IMR-90 (cell line): ENCODE measurements at regions not wholly inside any gene's neighbourhood (a gene's known extent, or its start where the extent isn't known, plus 50 kb on each side); places are given as distances from the start of the nearest gene placed in this dataset.

Experiments used
- ATAC-seq: fragments of 200-7000 bp; cut with Tn5 transposase; 2 replicates; pipeline ENCODE4 v1.9.1; 2020; ENCODE audit warnings: low read depth, mild to moderate bottlenecking, moderate library complexity
- BruUV-seq: library from RNA; stranded (reverse); fragments of 400-500 nt; replicated peaks from 2 replicates; lab custom pipeline; 2021; lab: Mats Ljungman, UMichigan
- CTCF ChIA-PET: fragments of 300-600 bp; formaldehyde crosslinking; extraction: SDS; loops from one replicate; lab custom pipeline; 2021; ENCODE audit warnings: antibody characterized with exemption; lab: Yijun Ruan, JAX
- POLR2A ChIA-PET: fragments of 300-600 bp; sonication (Branson Sonifier 250); formaldehyde crosslinking; loops from one replicate; lab custom pipeline; 2022; ENCODE audit warnings: antibody characterized with exemption; ENCODE audit not compliant: unreplicated experiment; lab: Charles Lee
- DNase-seq: peaks from one replicate; pipeline ENCODE4 v3.0.0; 2013
- H2AFZ ChIP-seq: replicated peaks from 2 replicates; pipeline ENCODE3; 2013; ENCODE audit warnings: low read length, mild to moderate bottlenecking; ENCODE audit not compliant: poor library complexity
- H2AK5ac ChIP-seq: 2 replicates; pipeline ENCODE4 v1.6.1; 2013; ENCODE audit warnings: low read depth, low read length, inconsistent platforms
- H2AK9ac ChIP-seq: replicated peaks from 2 replicates; pipeline ENCODE3; 2013; ENCODE audit warnings: mild to moderate bottlenecking, low read depth, low read length, moderate library complexity; ENCODE audit not compliant: poor library complexity
- H2BK120ac ChIP-seq: 2 replicates; pipeline ENCODE4 v1.6.1; 2013; ENCODE audit warnings: low read depth, low read length, inconsistent platforms
- H2BK15ac ChIP-seq: 3 replicates; pipeline ENCODE4 v1.6.1; 2013; ENCODE audit warnings: low read depth, low read length, inconsistent platforms
- H2BK20ac ChIP-seq: 2 replicates; pipeline ENCODE4 v1.6.1; 2013; ENCODE audit warnings: low read depth, mild to moderate bottlenecking, inconsistent platforms, low read length, moderate library complexity
- H2BK5ac ChIP-seq: 2 replicates; pipeline ENCODE4 v1.6.1; 2013; ENCODE audit warnings: mild to moderate bottlenecking, low read depth, low read length, inconsistent platforms; ENCODE audit not compliant: poor library complexity, severe bottlenecking
- H3K14ac ChIP-seq: replicated peaks from 2 replicates; pipeline ENCODE4 v1.6.1; 2013; ENCODE audit warnings: low read depth, low read length, inconsistent platforms
- H3K18ac ChIP-seq: 2 replicates; pipeline ENCODE4 v1.6.1; 2013; ENCODE audit warnings: low read depth, low read length, control low read depth
- H3K23ac ChIP-seq: 2 replicates; pipeline ENCODE4 v1.6.1; 2013; ENCODE audit warnings: low read depth, low read length, inconsistent platforms
- H3K27ac ChIP-seq: 2 replicates; pipeline ENCODE4 v1.5.1; 2013; ENCODE audit warnings: mild to moderate bottlenecking, control low read depth, low read length; ENCODE audit not compliant: insufficient read depth
- H3K27me3 ChIP-seq: 2 replicates; pipeline ENCODE4 v1.6.1; 2013; ENCODE audit warnings: low read length; ENCODE audit not compliant: control insufficient read depth, insufficient read depth
- H3K36me3 ChIP-seq: 2 replicates; pipeline ENCODE4 v1.6.1; 2013; ENCODE audit warnings: low read length, mixed read lengths; ENCODE audit not compliant: control insufficient read depth, insufficient read depth
- H3K4ac ChIP-seq: 2 replicates; pipeline ENCODE4 v1.6.1; 2013; ENCODE audit warnings: low read depth, low read length, inconsistent platforms
- H3K4me1 ChIP-seq: 2 replicates; pipeline ENCODE4 v1.6.1; 2013; ENCODE audit warnings: low read length, mixed read lengths; ENCODE audit not compliant: control insufficient read depth, insufficient read depth
- H3K4me2 ChIP-seq: 2 replicates; pipeline ENCODE4 v1.6.1; 2013; ENCODE audit warnings: low read depth, mild to moderate bottlenecking, control low read depth, low read length, moderate library complexity
- H3K4me3 ChIP-seq: 2 replicates; pipeline ENCODE4 v1.5.1; 2013; ENCODE audit warnings: low read depth, mild to moderate bottlenecking, control low read depth, low read length, moderate library complexity; ENCODE audit not compliant: insufficient read depth
- H3K56ac ChIP-seq: 2 replicates; pipeline ENCODE4 v1.6.1; 2013; ENCODE audit warnings: low read length, inconsistent platforms; ENCODE audit not compliant: insufficient read depth; ENCODE audit errors: extremely low read depth
- H3K79me1 ChIP-seq, 2 experiments: 2 replicates each; pipeline ENCODE4 v1.6.1; 2013; ENCODE audit warnings: low read length in 2 of 2, inconsistent platforms in 1 of 2, low read depth in 1 of 2
- H3K9ac ChIP-seq: 2 replicates; pipeline ENCODE4 v1.6.1; 2013; ENCODE audit warnings: low read depth, low read length, control low read depth
- H3K9me1 ChIP-seq: 2 replicates; pipeline ENCODE4 v1.6.1; 2013; ENCODE audit warnings: low read length, inconsistent platforms; ENCODE audit not compliant: insufficient read depth
- H3K9me3 ChIP-seq: 2 replicates; pipeline ENCODE4 v1.6.1; 2013; ENCODE audit warnings: low read length; ENCODE audit not compliant: control insufficient read depth, insufficient read depth
- H4K20me1 ChIP-seq: 2 replicates; pipeline ENCODE4 v1.6.1; 2013; ENCODE audit warnings: low read length, inconsistent platforms; ENCODE audit not compliant: insufficient read depth
- H4K5ac ChIP-seq: 2 replicates; pipeline ENCODE4 v1.6.1; 2013; ENCODE audit warnings: mild to moderate bottlenecking, low read depth, low read length, control low read depth
- H4K8ac ChIP-seq, 2 experiments: 2 replicates each; pipeline ENCODE4 v1.6.1; 2013; ENCODE audit warnings: low read depth in 2 of 2, low read length in 2 of 2, control low read depth in 1 of 2, inconsistent platforms in 1 of 2
- H4K91ac ChIP-seq: 2 replicates; pipeline ENCODE4 v1.6.1; 2013; ENCODE audit warnings: low read depth, low read length, inconsistent platforms; ENCODE audit not compliant: insufficient read depth
- BHLHE40 ChIP-seq: fragments of 150-350 bp; IDR thresholded peaks from 2 replicates; pipeline ENCODE4 v1.6.1; 2016; ENCODE audit warnings: mild to moderate bottlenecking, low read depth, low read length
- CEBPB ChIP-seq: IDR thresholded peaks from 2 replicates; pipeline ENCODE4 v1.6.1; 2012; ENCODE audit warnings: low read depth, low read length, improper control_type of control experiment
- CHD1 ChIP-seq: IDR thresholded peaks from 2 replicates; pipeline ENCODE4 v1.6.1; 2012; ENCODE audit warnings: low read depth, low read length, improper control_type of control experiment
- FOS ChIP-seq: fragments of 150-350 bp; IDR thresholded peaks from 2 replicates; pipeline ENCODE4 v1.6.1; 2016; ENCODE audit warnings: low read depth, low read length
- MAFK ChIP-seq: IDR thresholded peaks from 2 replicates; pipeline ENCODE4 v1.6.1; 2012; ENCODE audit warnings: low read depth, low read length, improper control_type of control experiment
- MAZ ChIP-seq: IDR thresholded peaks from 2 replicates; pipeline ENCODE4 v1.6.1; 2012; ENCODE audit warnings: low read depth, mild to moderate bottlenecking, low read length, improper control_type of control experiment, moderate library complexity, borderline replicate concordance
- MXI1 ChIP-seq: IDR thresholded peaks from 2 replicates; pipeline ENCODE4 v1.6.1; 2012; ENCODE audit warnings: low read depth, mild to moderate bottlenecking, low read length, moderate library complexity, borderline replicate concordance
- NFE2L2 ChIP-seq: fragments of 150-350 bp; IDR thresholded peaks from 2 replicates; pipeline ENCODE4 v1.6.1; 2016; ENCODE audit warnings: low read depth, mild to moderate bottlenecking, low read length
- POLR2A ChIP-seq: IDR thresholded peaks from 2 replicates; pipeline ENCODE4 v1.6.1; 2012; ENCODE audit warnings: mild to moderate bottlenecking, low read depth, low read length
- RAD21 ChIP-seq: IDR thresholded peaks from 2 replicates; pipeline ENCODE4 v1.6.1; 2012; ENCODE audit warnings: low read length, improper control_type of control experiment
- RCOR1 ChIP-seq: IDR thresholded peaks from 2 replicates; pipeline ENCODE4 v1.6.1; 2012; ENCODE audit warnings: mild to moderate bottlenecking, low read length, improper control_type of control experiment; ENCODE audit not compliant: insufficient replicate concordance
- RFX5 ChIP-seq: IDR thresholded peaks from 2 replicates; pipeline ENCODE4 v1.8.0; 2012; ENCODE audit warnings: low read depth, mild to moderate bottlenecking, low read length, moderate library complexity
- SMC3 ChIP-seq: fragments of 150-350 bp; IDR thresholded peaks from 2 replicates; pipeline ENCODE4 v1.6.1; 2016; ENCODE audit warnings: low read depth, mild to moderate bottlenecking, antibody characterized with exemption, low read length, moderate library complexity
- WGBS, 2 experiments: methylation state at CpG; one replicate each; pipeline versions ENCODE4 v1.1.5 to v1.1.7; 2013; ENCODE audit warnings: missing lambda C conversion rate in 2 of 2; ENCODE audit not compliant: insufficient read length in 1 of 2; ENCODE audit errors: extremely low coverage in 2 of 2; 5-methylcytosine and 5-hydroxymethylcytosine counted together
- dilution Hi-C: fragments of 300-500 bp; cut with HindIII; formaldehyde crosslinking; loops from one replicate; pipeline ENCODE4 v1.14.3; 2018; ENCODE audit warnings: low sequenced_read_pairs; ENCODE audit not compliant: unreplicated experiment
- in situ Hi-C: fragments of 300-500 bp; cut with MboI; formaldehyde crosslinking; loops from 3 replicates; pipeline ENCODE4 v1.14.3; 2019; ENCODE audit warnings: low sequenced_read_pairs, inconsistent platforms, mixed read lengths
- intact Hi-C: fragments of 100-400 bp; cut with micrococcal nuclease; formaldehyde crosslinking; loops from 2 replicates; pipeline ENCODE4 v1.10.0; 2022
- TF ChIP-seq, protein P1 (sequence below): fragments of 150-350 bp; IDR thresholded peaks from 2 replicates; pipeline ENCODE4 v1.6.1; 2017; ENCODE audit warnings: mild to moderate bottlenecking, antibody characterized with exemption, low read length, low read depth
- TF ChIP-seq, protein P2 (sequence below): fragments of 150-350 bp; IDR thresholded peaks from 2 replicates; pipeline ENCODE4 v1.6.1; 2016; ENCODE audit warnings: low read depth, mild to moderate bottlenecking, low read length, moderate library complexity, borderline replicate concordance
- TF ChIP-seq, protein P3 (sequence below): conservative IDR thresholded peaks from 2 replicates; pipeline ENCODE4 v1.5.1; 2012; ENCODE audit warnings: mild to moderate bottlenecking, low read depth, low read length, improper control_type of control experiment

DNA sequence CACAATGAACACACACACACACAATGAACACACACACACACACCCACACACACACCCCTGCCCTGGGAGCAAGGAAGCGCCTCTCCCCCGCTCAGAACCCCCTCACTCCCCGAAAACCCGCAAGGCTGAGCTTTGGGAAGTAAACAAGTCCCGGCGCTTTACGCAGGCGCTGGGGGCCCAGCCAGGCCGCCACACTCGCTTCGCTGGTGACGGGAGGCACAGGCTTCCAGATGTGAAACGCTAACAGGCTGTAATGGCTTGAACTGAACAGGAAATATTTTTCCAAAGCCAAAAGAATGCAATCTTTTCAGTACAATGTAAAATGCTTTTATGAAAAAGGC lies 122.7 kb upstream of the IGF1R start:
- intact Hi-C loops (no loop called here), dilution Hi-C loops (no loop called here), in situ Hi-C loops (no loop called here)
- H2BK5ac ChIP-seq, result no peak overlapping the region
- H3K9me1 ChIP-seq, result no peaks in the 10 kb centered on the region
- H3K4ac ChIP-seq, result no peak overlapping the region
- WGBS, 2 experiments, result 25% methylated on average over 8 of the region's 13 CpGs; no CpG with 5 or more reads in 1 of the 2 experiments
- no peak overlapping the region for H3K4me3 ChIP-seq
- peak overlapping the region; percentile 56 for H2AFZ ChIP-seq
- no peaks in the 10 kb centered on the region; the same call in 1 of the 2 replicates for H4K20me1 ChIP-seq
- no peak overlapping the region for H3K14ac ChIP-seq
- H3K79me1 ChIP-seq, result no peaks in the 10 kb centered on the region
- H2AK5ac ChIP-seq, result no peak overlapping the region
- no TSS peak for BruUV-seq
- H2BK120ac ChIP-seq, result no peak overlapping the region
- no peak for DNase-seq
- H2BK15ac ChIP-seq, result no peak overlapping the region
- H3K18ac ChIP-seq, result peak overlapping the region; percentile 65; the same call in 1 of the 2 replicates
- no peak overlapping the region; the same call in 1 of the 2 replicates for H3K56ac ChIP-seq
- peak overlapping the region; percentile 65; the same call in 1 of the 2 replicates for H4K5ac ChIP-seq
- peaks cover 7% of the 10 kb centered on the region for H3K27me3 ChIP-seq
- H3K9me3 ChIP-seq, result no peaks in the 10 kb centered on the region
- no peak overlapping the region for H3K23ac ChIP-seq
- peak overlapping the region; percentile 58; the same call in 1 of the 2 replicates for H3K9ac ChIP-seq
- peak overlapping the region; percentile 56; the same call in 1 of the 2 replicates for H3K27ac ChIP-seq
- POLR2A ChIA-PET, result no interaction called here
- CTCF ChIA-PET, result interaction anchor here (0.9 kb wide), 1 partner anchor 12 kb away, joined by 4 read pairs; no protein-coding TSS in a partner anchor
- H2AK9ac ChIP-seq, result no peak overlapping the region
- peak overlapping the region in 1 of 2 experiments; percentile 62; a peak in 2 of 4 replicates for H4K8ac ChIP-seq
- TF ChIP-seq, protein P1, sequence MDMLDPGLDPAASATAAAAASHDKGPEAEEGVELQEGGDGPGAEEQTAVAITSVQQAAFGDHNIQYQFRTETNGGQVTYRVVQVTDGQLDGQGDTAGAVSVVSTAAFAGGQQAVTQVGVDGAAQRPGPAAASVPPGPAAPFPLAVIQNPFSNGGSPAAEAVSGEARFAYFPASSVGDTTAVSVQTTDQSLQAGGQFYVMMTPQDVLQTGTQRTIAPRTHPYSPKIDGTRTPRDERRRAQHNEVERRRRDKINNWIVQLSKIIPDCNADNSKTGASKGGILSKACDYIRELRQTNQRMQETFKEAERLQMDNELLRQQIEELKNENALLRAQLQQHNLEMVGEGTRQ, result no peak
- TF ChIP-seq MAZ (no peak), MAFK (no peak), RAD21 (no peak), NFE2L2 (no peak), POLR2A (no peak), RFX5 (no peak), SMC3 (no peak), CEBPB (no peak), FOS (no peak), RCOR1 (no peak), MXI1 (no peak), BHLHE40 (no peak), CHD1 (no peak)
- TF ChIP-seq, protein P2, sequence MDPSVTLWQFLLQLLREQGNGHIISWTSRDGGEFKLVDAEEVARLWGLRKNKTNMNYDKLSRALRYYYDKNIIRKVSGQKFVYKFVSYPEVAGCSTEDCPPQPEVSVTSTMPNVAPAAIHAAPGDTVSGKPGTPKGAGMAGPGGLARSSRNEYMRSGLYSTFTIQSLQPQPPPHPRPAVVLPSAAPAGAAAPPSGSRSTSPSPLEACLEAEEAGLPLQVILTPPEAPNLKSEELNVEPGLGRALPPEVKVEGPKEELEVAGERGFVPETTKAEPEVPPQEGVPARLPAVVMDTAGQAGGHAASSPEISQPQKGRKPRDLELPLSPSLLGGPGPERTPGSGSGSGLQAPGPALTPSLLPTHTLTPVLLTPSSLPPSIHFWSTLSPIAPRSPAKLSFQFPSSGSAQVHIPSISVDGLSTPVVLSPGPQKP, result no peak
- TF ChIP-seq, protein P3, sequence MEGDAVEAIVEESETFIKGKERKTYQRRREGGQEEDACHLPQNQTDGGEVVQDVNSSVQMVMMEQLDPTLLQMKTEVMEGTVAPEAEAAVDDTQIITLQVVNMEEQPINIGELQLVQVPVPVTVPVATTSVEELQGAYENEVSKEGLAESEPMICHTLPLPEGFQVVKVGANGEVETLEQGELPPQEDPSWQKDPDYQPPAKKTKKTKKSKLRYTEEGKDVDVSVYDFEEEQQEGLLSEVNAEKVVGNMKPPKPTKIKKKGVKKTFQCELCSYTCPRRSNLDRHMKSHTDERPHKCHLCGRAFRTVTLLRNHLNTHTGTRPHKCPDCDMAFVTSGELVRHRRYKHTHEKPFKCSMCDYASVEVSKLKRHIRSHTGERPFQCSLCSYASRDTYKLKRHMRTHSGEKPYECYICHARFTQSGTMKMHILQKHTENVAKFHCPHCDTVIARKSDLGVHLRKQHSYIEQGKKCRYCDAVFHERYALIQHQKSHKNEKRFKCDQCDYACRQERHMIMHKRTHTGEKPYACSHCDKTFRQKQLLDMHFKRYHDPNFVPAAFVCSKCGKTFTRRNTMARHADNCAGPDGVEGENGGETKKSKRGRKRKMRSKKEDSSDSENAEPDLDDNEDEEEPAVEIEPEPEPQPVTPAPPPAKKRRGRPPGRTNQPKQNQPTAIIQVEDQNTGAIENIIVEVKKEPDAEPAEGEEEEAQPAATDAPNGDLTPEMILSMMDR, result no peak
- H2BK20ac ChIP-seq, result no peak overlapping the region
- H3K36me3 ChIP-seq, result no peaks in the 10 kb centered on the region
- peak overlapping the region; percentile 44; the same call in 1 of the 2 replicates for H3K4me2 ChIP-seq
- H4K91ac ChIP-seq, result peak overlapping the region; percentile 51; the same call in 1 of the 2 replicates
- peaks cover 2% of the 10 kb centered on the region; the same call in 1 of the 2 replicates for H3K4me1 ChIP-seq
- ATAC-seq, result peak; percentile 60
